ENCODE measurements at regions not wholly inside any gene's neighbourhood (a gene's known extent, or its start where the extent isn't known, plus 50 kb on each side); places are given as distances from the start of the nearest gene placed in this dataset.

GRCh38 chr2:82124629-82125028 is 1820.1 kb upstream of the LRRTM1 start:
- no peak overlapping the region for H3K27ac ChIP-seq (ENCODE audit: insufficient read depth, low read length)
- no peak for TF ChIP-seq EZH2 (IDR thresholded peaks at IDR 0.05; ENCODE audit: low read length, missing control alignments)
- no peak for TF ChIP-seq CTCF (conservative IDR thresholded peaks at IDR 0.05 in 1 of 2, IDR thresholded peaks at IDR 0.05 in 1 of 2; ENCODE audit: low read depth in 1 of 2, low read length in 2 of 2)
- H4K20me1 ChIP-seq (ENCODE audit: control insufficient read depth, extremely low read depth, insufficient read depth, low read length): no peaks in the 10 kb centered on the region
- H3K4me3 ChIP-seq (replicated peaks in 1 of 4; ENCODE audit: control extremely low read depth in 1 of 4, insufficient read depth in 1 of 4, low read depth in 3 of 4, low read length in 4 of 4): no peak overlapping the region
- no peaks in the 10 kb centered on the region for H3K4me1 ChIP-seq (ENCODE audit: control insufficient read depth, extremely low read depth, insufficient read depth, low read length)
- H3K79me2 ChIP-seq (ENCODE audit: control insufficient read depth, insufficient read depth, low read length): no peaks in the 10 kb centered on the region
- no peaks in the 10 kb centered on the region for H3K9me3 ChIP-seq (ENCODE audit: control insufficient read depth, insufficient read depth, low read depth, low read length)
- H3K4me2 ChIP-seq (ENCODE audit: extremely low read depth, insufficient read depth, low read length): no peak overlapping the region
- no peak overlapping the region for H3K9ac ChIP-seq (ENCODE audit: insufficient read depth, low read length)
- H3K27me3 ChIP-seq (ENCODE audit: control insufficient read depth, insufficient read depth, low read length): no peaks in the 10 kb centered on the region
- no peaks in the 10 kb centered on the region for H3K36me3 ChIP-seq (ENCODE audit: control insufficient read depth, insufficient read depth, low read length)
- peak in 1 of 2 donors; percentile 38 for DNase-seq (ENCODE audit: low read depth in 2 of 2)
- H2AFZ ChIP-seq (ENCODE audit: low read length): no peak overlapping the region

GRCh38 chr2:82120654-82121053 is 1816.1 kb upstream of the LRRTM1 start:
- DNase-seq (ENCODE audit: low read depth in 2 of 2): no peak
- Histone ChIP-seq H4K20me1 (ENCODE audit: control insufficient read depth, extremely low read depth, insufficient read depth, low read length) (no peaks in the 10 kb centered on the region), H3K36me3 (ENCODE audit: control insufficient read depth, insufficient read depth, low read length) (no peaks in the 10 kb centered on the region), H3K27me3 (ENCODE audit: control insufficient read depth, insufficient read depth, low read length) (no peaks in the 10 kb centered on the region), H3K27ac (ENCODE audit: insufficient read depth, low read length) (no peak overlapping the region), H3K4me3 (replicated peaks in 1 of 4; ENCODE audit: control extremely low read depth in 1 of 4, insufficient read depth in 1 of 4, low read depth in 3 of 4, low read length in 4 of 4) (no peak overlapping the region), H2AFZ (ENCODE audit: low read length) (no peak overlapping the region), H3K4me1 (ENCODE audit: control insufficient read depth, extremely low read depth, insufficient read depth, low read length) (no peaks in the 10 kb centered on the region), H3K4me2 (ENCODE audit: extremely low read depth, insufficient read depth, low read length) (no peak overlapping the region), H3K9me3 (ENCODE audit: control insufficient read depth, insufficient read depth, low read depth, low read length) (no peaks in the 10 kb centered on the region), H3K79me2 (ENCODE audit: control insufficient read depth, insufficient read depth, low read length) (no peaks in the 10 kb centered on the region), H3K9ac (ENCODE audit: insufficient read depth, low read length) (no peak overlapping the region)
- TF ChIP-seq EZH2 (IDR thresholded peaks at IDR 0.05; ENCODE audit: low read length, missing control alignments) (no peak), CTCF (conservative IDR thresholded peaks at IDR 0.05 in 1 of 2, IDR thresholded peaks at IDR 0.05 in 1 of 2; ENCODE audit: low read depth in 1 of 2, low read length in 2 of 2) (no peak)

- DNase-seq (ENCODE audit: low read depth in 2 of 2): no peak
- Histone ChIP-seq H4K20me1 (ENCODE audit: control insufficient read depth, extremely low read depth, insufficient read depth, low read length) (no peaks in the 10 kb centered on the region), H3K79me2 (ENCODE audit: control insufficient read depth, insufficient read depth, low read length) (no peaks in the 10 kb centered on the region), H3K9ac (ENCODE audit: insufficient read depth, low read length) (no peak overlapping the region), H3K27ac (ENCODE audit: insufficient read depth, low read length) (no peak overlapping the region), H3K36me3 (ENCODE audit: control insufficient read depth, insufficient read depth, low read length) (no peaks in the 10 kb centered on the region), H3K4me3 (replicated peaks in 1 of 4; ENCODE audit: control extremely low read depth in 1 of 4, insufficient read depth in 1 of 4, low read depth in 3 of 4, low read length in 4 of 4) (no peak overlapping the region), H3K4me1 (ENCODE audit: control insufficient read depth, extremely low read depth, insufficient read depth, low read length) (no peaks in the 10 kb centered on the region), H3K9me3 (ENCODE audit: control insufficient read depth, insufficient read depth, low read depth, low read length) (no peaks in the 10 kb centered on the region), H2AFZ (ENCODE audit: low read length) (no peak overlapping the region), H3K4me2 (ENCODE audit: extremely low read depth, insufficient read depth, low read length) (no peak overlapping the region), H3K27me3 (ENCODE audit: control insufficient read depth, insufficient read depth, low read length) (no peaks in the 10 kb centered on the region)
- no peak for TF ChIP-seq EZH2 (IDR thresholded peaks at IDR 0.05; ENCODE audit: low read length, missing control alignments)
- TF ChIP-seq CTCF (conservative IDR thresholded peaks at IDR 0.05 in 1 of 2, IDR thresholded peaks at IDR 0.05 in 1 of 2; ENCODE audit: low read depth in 1 of 2, low read length in 2 of 2): no peak
Measured at GRCh38 chr2:82120115-82120514, 1815.6 kb upstream of the LRRTM1 start.

Data from fibroblast of lung (primary cell).